HEK293T (cell line): ENCODE measurements at regions not wholly inside any gene's neighbourhood (a gene's known extent, or its start where the extent isn't known, plus 50 kb on each side); places are given as distances from the start of the nearest gene placed in this dataset.

Experiments used
- ARNT ChIP-seq: fragments of 450-650 bp; IDR thresholded peaks from 2 replicates; pipeline ENCODE4 v1.6.1; 2017; ENCODE audit warnings: mild to moderate bottlenecking
- BHLHE40 ChIP-seq: fragments of 450-650 bp; IDR thresholded peaks from 2 replicates; pipeline ENCODE4 v1.6.1; 2016; ENCODE audit warnings: mild to moderate bottlenecking, moderate library complexity, borderline replicate concordance
- CTBP1 ChIP-seq: fragments of 450-650 bp; IDR thresholded peaks from 2 replicates; pipeline ENCODE4 v1.6.1; 2016; ENCODE audit warnings: borderline replicate concordance
- ELF4 ChIP-seq: fragments of 450-650 bp; IDR thresholded peaks from 2 replicates; pipeline ENCODE4 v1.6.1; 2017; ENCODE audit warnings: antibody characterized with exemption
- FOXA1 ChIP-seq: fragments of 450-650 bp; IDR thresholded peaks from 2 replicates; pipeline ENCODE4 v1.6.1; 2016; ENCODE audit warnings: mild to moderate bottlenecking
- FOXK2 ChIP-seq: fragments of 450-650 bp; IDR thresholded peaks from 2 replicates; pipeline ENCODE4 v1.6.1; 2016; ENCODE audit warnings: mild to moderate bottlenecking
- FOXM1 ChIP-seq: fragments of 450-650 bp; IDR thresholded peaks from 2 replicates; pipeline ENCODE4 v1.6.1; 2017; ENCODE audit warnings: mild to moderate bottlenecking, borderline replicate concordance
- HDGF ChIP-seq: fragments of 450-650 bp; IDR thresholded peaks from 2 replicates; pipeline ENCODE4 v1.6.1; 2017; ENCODE audit warnings: antibody characterized with exemption, borderline replicate concordance
- LEF1 ChIP-seq: fragments of 450-650 bp; IDR thresholded peaks from 2 replicates; pipeline ENCODE4 v1.6.1; 2017; ENCODE audit warnings: mild to moderate bottlenecking, borderline replicate concordance
- NFRKB ChIP-seq: fragments of 450-650 bp; IDR thresholded peaks from 2 replicates; pipeline ENCODE4 v1.6.1; 2016; ENCODE audit warnings: mild to moderate bottlenecking, moderate library complexity
- PKNOX1 ChIP-seq: fragments of 450-650 bp; IDR thresholded peaks from 2 replicates; pipeline ENCODE4 v1.6.1; 2016
- SP1 ChIP-seq: fragments of 450-650 bp; IDR thresholded peaks from 2 replicates; pipeline ENCODE4 v1.6.1; 2017
- SUZ12 ChIP-seq: fragments of 450-650 bp; IDR thresholded peaks from 2 replicates; pipeline ENCODE4 v1.6.1; 2016; ENCODE audit warnings: mild to moderate bottlenecking
- ZNF384 ChIP-seq: fragments of 450-650 bp; IDR thresholded peaks from 2 replicates; pipeline ENCODE4 v1.6.1; 2016

DNA sequence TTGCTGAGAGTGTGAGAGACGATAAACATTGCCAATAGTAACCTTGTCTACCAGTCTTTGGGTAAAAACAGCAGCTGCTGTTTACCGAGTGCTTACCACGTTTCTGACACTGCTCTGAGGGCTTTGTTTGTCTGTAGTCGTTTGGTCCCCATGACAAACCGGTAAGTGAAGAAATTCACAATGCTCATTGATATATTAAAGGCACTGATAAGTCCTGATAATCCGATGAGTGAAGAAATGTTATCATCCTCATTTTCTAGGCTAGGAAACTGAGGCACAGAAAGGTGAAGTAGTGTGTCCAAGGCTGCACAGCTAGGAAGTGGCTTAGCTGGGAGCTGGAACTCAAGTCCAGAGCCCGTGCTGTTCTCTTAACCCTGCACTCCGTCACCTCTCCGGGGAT, 138.6 kb downstream of the SCARB1 start:
- TF ChIP-seq SUZ12: no peak
- TF ChIP-seq PKNOX1: no peak
- TF ChIP-seq BHLHE40: no peak
- no peak for TF ChIP-seq ARNT
- TF ChIP-seq LEF1: no peak
- TF ChIP-seq FOXM1: no peak
- no peak for TF ChIP-seq ELF4
- TF ChIP-seq ZNF384: no peak
- no peak for TF ChIP-seq HDGF
- TF ChIP-seq SP1: no peak
- no peak for TF ChIP-seq CTBP1
- no peak for TF ChIP-seq NFRKB
- no peak for TF ChIP-seq FOXK2
- TF ChIP-seq FOXA1: no peak
